ENCODE measurements at regions not wholly inside any gene's neighbourhood (a gene's known extent, or its start where the extent isn't known, plus 50 kb on each side); places are given as distances from the start of the nearest gene placed in this dataset.

GRCh38 chr15:99863550-99864198 lies 130.4 kb upstream of the LYSMD4 start:
- H2BK5ac ChIP-seq (ENCODE audit: low read depth, low read length) = no peak overlapping the region
- no peak overlapping the region for H3K4ac ChIP-seq (replicated peaks; ENCODE audit: insufficient read length, low read depth, low read length)
- H3K4me3 ChIP-seq (ENCODE audit: extremely low read depth in 1 of 4, insufficient read depth in 2 of 4, low read depth in 3 of 4, low read length in 4 of 4) = no peak overlapping the region
- 77% methylated on average over 3 of the region's 3 CpGs; no CpG with 5 or more reads in 1 of the 2 experiments for WGBS, 2 experiments (ENCODE audit: extremely low coverage in 1 of 2, insufficient coverage in 1 of 2, insufficient read length in 1 of 2, insufficient replicate concordance in 2 of 2, low coverage in 1 of 2, low lambda C conversion rate in 2 of 2, missing lambda C conversion rate in 1 of 2)
- no peak overlapping the region for H2BK20ac ChIP-seq (ENCODE audit: low read length)
- no peak overlapping the region for H2BK15ac ChIP-seq (ENCODE audit: low read length)
- no peak overlapping the region for H4K5ac ChIP-seq (ENCODE audit: insufficient read length, low read depth, low read length)
- no peak overlapping the region for H2AK5ac ChIP-seq (ENCODE audit: low read depth, low read length)
- no peaks in the 10 kb centered on the region for H3K4me1 ChIP-seq (replicated peaks in 1 of 4; ENCODE audit: control insufficient read depth in 3 of 4, insufficient read depth in 4 of 4, low read length in 3 of 4)
- H3K79me1 ChIP-seq (ENCODE audit: low read depth, low read length) = no peaks in the 10 kb centered on the region
- H4K20me1 ChIP-seq (replicated peaks in 1 of 2; ENCODE audit: control insufficient read depth in 1 of 2, insufficient read depth in 2 of 2, low read length in 2 of 2) = no peaks in the 10 kb centered on the region
- no peak overlapping the region for H3K23ac ChIP-seq (ENCODE audit: insufficient read length)
- no peaks in the 10 kb centered on the region for H3K23me2 ChIP-seq (ENCODE audit: low read depth, low read length)
- TF ChIP-seq EGR1 (IDR thresholded peaks at IDR 0.05; ENCODE audit: borderline replicate concordance, low read depth, low read length) = no peak
- TF ChIP-seq RXRA (IDR thresholded peaks at IDR 0.05; ENCODE audit: insufficient read depth, low read depth, low read length) = no peak
- no peak for TF ChIP-seq SIN3A (conservative IDR thresholded peaks at IDR 0.05 in 1 of 2, IDR thresholded peaks at IDR 0.05 in 1 of 2; ENCODE audit: low read depth in 1 of 2, low read length in 2 of 2)
- no peak for TF ChIP-seq JUND (IDR thresholded peaks at IDR 0.05; ENCODE audit: low read length)
- no peak for TF ChIP-seq GABPA (IDR thresholded peaks at IDR 0.05; ENCODE audit: borderline replicate concordance, insufficient read depth, low read length)
- TF ChIP-seq SAP30 (IDR thresholded peaks at IDR 0.05; ENCODE audit: insufficient read depth, insufficient replicate concordance, low read length) = no peak
- TF ChIP-seq TCF12 (IDR thresholded peaks at IDR 0.05; ENCODE audit: low read depth, low read length) = no peak
- no peak for TF ChIP-seq ZNF274 (IDR thresholded peaks at IDR 0.05; ENCODE audit: borderline replicate concordance, extremely low read depth, low read length)
- no peak for TF ChIP-seq KDM5A (IDR thresholded peaks at IDR 0.05; ENCODE audit: low read length)
- no peak for TF ChIP-seq CBX8 (IDR thresholded peaks at IDR 0.05; ENCODE audit: borderline replicate concordance, low read depth, low read length)
- no peak for TF ChIP-seq CBX5 (IDR thresholded peaks at IDR 0.05; ENCODE audit: low read depth, low read length)
- CTCF ChIA-PET (ENCODE audit: partially characterized antibody) = interaction anchor here (0.6 kb wide), 1 partner anchor 108 kb away, joined by 3 read pairs; no protein-coding TSS in a partner anchor
- H2BK12ac ChIP-seq (ENCODE audit: low read depth, low read length) = no peak overlapping the region
- no peaks in the 10 kb centered on the region for H3K9me3 ChIP-seq (ENCODE audit: insufficient read depth in 2 of 2, low read depth in 1 of 2, low read length in 1 of 2)
- H3K36me3 ChIP-seq (ENCODE audit: control insufficient read depth in 2 of 4, insufficient read depth in 4 of 4, low read length in 3 of 4) = no peaks in the 10 kb centered on the region
- DNase-seq (ENCODE audit: low read depth in 1 of 2, low spot score in 2 of 2) (no peak), FAIRE-seq (no peak)
- no peak overlapping the region for H3K9ac ChIP-seq (replicated peaks in 1 of 4; ENCODE audit: extremely low read depth in 1 of 4, low read depth in 3 of 4, low read length in 3 of 4)
- H3K56ac ChIP-seq (replicated peaks; ENCODE audit: insufficient read length, low read depth, low read length) = no peak overlapping the region
- POLR2A ChIA-PET (ENCODE audit: partially characterized antibody) = no interaction called here
- H3K27me3 ChIP-seq (replicated peaks in 1 of 4; ENCODE audit: control insufficient read depth in 3 of 4, extremely low read depth in 1 of 4, insufficient read depth in 3 of 4, low read length in 3 of 4) = no peaks in the 10 kb centered on the region
- H3K27ac ChIP-seq (ENCODE audit: low read depth, low read length) = no peak overlapping the region
- H3K4me2 ChIP-seq (ENCODE audit: insufficient read depth in 1 of 2, low read depth in 2 of 2, low read length in 2 of 2) = no peak overlapping the region
- no peak overlapping the region for H3K18ac ChIP-seq (ENCODE audit: extremely low read depth, low read length)
- no peaks in the 10 kb centered on the region for H3K79me2 ChIP-seq (ENCODE audit: control insufficient read depth in 1 of 2, insufficient read depth in 2 of 2, low read length in 2 of 2)
- H4K8ac ChIP-seq (ENCODE audit: extremely low read depth, insufficient read depth, low read length) = no peak overlapping the region
- no peak overlapping the region for H3K14ac ChIP-seq (ENCODE audit: insufficient read length)
- H2BK120ac ChIP-seq (replicated peaks; ENCODE audit: low read depth, low read length) = no peak overlapping the region
- H2AFZ ChIP-seq (ENCODE audit: low read length) = no peak overlapping the region
- no peak overlapping the region for H4K91ac ChIP-seq (replicated peaks; ENCODE audit: insufficient read length, low read length)
